Liver (tissue), 8 donors: ENCODE measurements at regions not wholly inside any gene's neighbourhood (a gene's known extent, or its start where the extent isn't known, plus 50 kb on each side); places are given as distances from the start of the nearest gene placed in this dataset.

Source experiments
- DNase-seq: peaks from one replicate; pipeline ENCODE4 v3.0.0-alpha.2; 2017; ENCODE audit warnings: low spot score
- H3K27ac ChIP-seq, 2 donors: one replicate each; pipeline ENCODE4 v1.7.0; 2013; ENCODE audit warnings: inconsistent platforms in 2 of 2, low read length in 2 of 2, control low read depth in 1 of 2, low read depth in 1 of 2, mild to moderate bottlenecking in 1 of 2
- H3K27me3 ChIP-seq, 4 donors: one replicate each; pipeline versions ENCODE4 v1.6.1 to v1.7.0; 2013; ENCODE audit warnings: low read length in 3 of 4, inconsistent platforms in 1 of 4, mild to moderate bottlenecking in 1 of 4, moderate library complexity in 1 of 4; ENCODE audit not compliant: control insufficient read depth in 4 of 4, insufficient read depth in 4 of 4
- H3K36me3 ChIP-seq, 4 donors: one replicate each; pipeline versions ENCODE4 v1.6.1 to v1.7.0; 2013; ENCODE audit warnings: low read length in 3 of 4, mild to moderate bottlenecking in 3 of 4, low read depth in 1 of 4, moderate library complexity in 1 of 4; ENCODE audit not compliant: control insufficient read depth in 4 of 4, insufficient read depth in 3 of 4
- H3K4me1 ChIP-seq, 4 donors: one replicate each; pipeline versions ENCODE4 v1.6.1 to v1.7.0; 2013; ENCODE audit warnings: low read length in 3 of 4, mild to moderate bottlenecking in 3 of 4, moderate library complexity in 1 of 4; ENCODE audit not compliant: control insufficient read depth in 4 of 4, insufficient read depth in 4 of 4
- H3K4me3 ChIP-seq, 3 donors: one replicate each; pipeline versions ENCODE4 v1.6.1 to v1.7.0; 2013; ENCODE audit warnings: low read length in 3 of 3, control low read depth in 1 of 3, low read depth in 1 of 3, mild to moderate bottlenecking in 1 of 3
- H3K9ac ChIP-seq, 2 donors: one replicate each; pipeline ENCODE4 v1.7.0; 2013; ENCODE audit warnings: low read length in 2 of 2, mild to moderate bottlenecking in 2 of 2, moderate library complexity in 2 of 2, control low read depth in 1 of 2, low read depth in 1 of 2
- H3K9me3 ChIP-seq, 4 donors: one replicate each; pipeline versions ENCODE4 v1.6.1 to v1.7.0; 2013; ENCODE audit warnings: low read length in 3 of 4; ENCODE audit not compliant: control insufficient read depth in 4 of 4
- EGR1 ChIP-seq, 2 donors: IDR thresholded peaks; 2 replicates each; pipeline ENCODE4 v1.6.1; 2016 to 2018; ENCODE audit warnings: antibody characterized with exemption in 2 of 2, low read depth in 2 of 2
- FOXA1 ChIP-seq: IDR thresholded peaks from 2 replicates; pipeline ENCODE4 v1.6.1; 2016; ENCODE audit warnings: antibody characterized with exemption
- FOXA2 ChIP-seq: IDR thresholded peaks from 2 replicates; pipeline ENCODE4 v1.6.1; 2016; ENCODE audit warnings: antibody characterized with exemption
- GABPA ChIP-seq, 2 donors: IDR thresholded peaks in 1 of 2; conservative IDR thresholded peaks in 1 of 2; 2 replicates each; pipeline ENCODE4 v1.6.1; 2016; ENCODE audit warnings: antibody characterized with exemption in 2 of 2, mild to moderate bottlenecking in 1 of 2, moderate library complexity in 1 of 2
- HNF4A ChIP-seq, 2 donors: conservative IDR thresholded peaks; 2 replicates each; pipeline ENCODE4 v1.6.1; 2016; ENCODE audit warnings: antibody characterized with exemption in 2 of 2, mild to moderate bottlenecking in 2 of 2
- HNF4G ChIP-seq: IDR thresholded peaks from 2 replicates; pipeline ENCODE4 v1.6.1; 2016; ENCODE audit warnings: antibody characterized with exemption
- JUND ChIP-seq, 2 donors: IDR thresholded peaks; 2 replicates each; pipeline ENCODE4 v1.6.1; 2016; ENCODE audit warnings: antibody characterized with exemption in 2 of 2
- NR2F2 ChIP-seq: IDR thresholded peaks from 2 replicates; pipeline ENCODE4 v1.6.1; 2016; ENCODE audit warnings: antibody characterized with exemption
- RAD21 ChIP-seq, 2 donors: IDR thresholded peaks; 2 replicates each; pipeline ENCODE4 v1.6.1; 2016; ENCODE audit warnings: antibody characterized with exemption in 2 of 2, mild to moderate bottlenecking in 2 of 2
- RXRA ChIP-seq, 2 donors: IDR thresholded peaks; 2 replicates each; pipeline ENCODE4 v1.6.1; 2017 to 2018; ENCODE audit warnings: antibody characterized with exemption in 2 of 2, mild to moderate bottlenecking in 1 of 2
- SP1 ChIP-seq: IDR thresholded peaks from 2 replicates; pipeline ENCODE4 v1.6.1; 2018; ENCODE audit warnings: antibody characterized with exemption, mild to moderate bottlenecking
- TAF1 ChIP-seq: conservative IDR thresholded peaks from 2 replicates; pipeline ENCODE4 v1.6.1; 2016; ENCODE audit warnings: antibody characterized with exemption, mild to moderate bottlenecking
- YY1 ChIP-seq: IDR thresholded peaks from 2 replicates; pipeline ENCODE4 v1.6.1; 2016; ENCODE audit warnings: antibody characterized with exemption, mild to moderate bottlenecking
- WGBS: extraction: QIAGEN DNeasy Blood & Tissue Kit; methylation state at CpG from one replicate; pipeline ENCODE4 v1.1.7; 2013; 5-methylcytosine and 5-hydroxymethylcytosine counted together
- TF ChIP-seq, protein P1 (sequence below): IDR thresholded peaks from 2 replicates; pipeline ENCODE4 v1.6.1; 2016; ENCODE audit warnings: antibody characterized with exemption
- TF ChIP-seq, protein P2 (sequence below): IDR thresholded peaks from 2 replicates; pipeline ENCODE4 v1.6.1; 2016; ENCODE audit warnings: antibody characterized with exemption, mild to moderate bottlenecking
- TF ChIP-seq, protein P3 (sequence below): IDR thresholded peaks from 2 replicates; pipeline ENCODE4 v1.6.1; 2016; ENCODE audit warnings: antibody characterized with exemption
- TF ChIP-seq, protein P4 (sequence below): IDR thresholded peaks from 2 replicates; pipeline ENCODE4 v1.6.1; 2016; ENCODE audit warnings: antibody characterized with exemption
- TF ChIP-seq, protein P5 (sequence below): fragments of 150-350 bp; IDR thresholded peaks from 2 replicates; pipeline ENCODE4 v1.5.1; 2017; ENCODE audit warnings: improper control_type of control experiment, low read depth, low read length; ENCODE audit not compliant: missing input control
- donor health status: healthy.
- donor health status: healthy.
- donor health status: healthy.
- donor health status: healthy.
- donor health status: healthy.

DNA sequence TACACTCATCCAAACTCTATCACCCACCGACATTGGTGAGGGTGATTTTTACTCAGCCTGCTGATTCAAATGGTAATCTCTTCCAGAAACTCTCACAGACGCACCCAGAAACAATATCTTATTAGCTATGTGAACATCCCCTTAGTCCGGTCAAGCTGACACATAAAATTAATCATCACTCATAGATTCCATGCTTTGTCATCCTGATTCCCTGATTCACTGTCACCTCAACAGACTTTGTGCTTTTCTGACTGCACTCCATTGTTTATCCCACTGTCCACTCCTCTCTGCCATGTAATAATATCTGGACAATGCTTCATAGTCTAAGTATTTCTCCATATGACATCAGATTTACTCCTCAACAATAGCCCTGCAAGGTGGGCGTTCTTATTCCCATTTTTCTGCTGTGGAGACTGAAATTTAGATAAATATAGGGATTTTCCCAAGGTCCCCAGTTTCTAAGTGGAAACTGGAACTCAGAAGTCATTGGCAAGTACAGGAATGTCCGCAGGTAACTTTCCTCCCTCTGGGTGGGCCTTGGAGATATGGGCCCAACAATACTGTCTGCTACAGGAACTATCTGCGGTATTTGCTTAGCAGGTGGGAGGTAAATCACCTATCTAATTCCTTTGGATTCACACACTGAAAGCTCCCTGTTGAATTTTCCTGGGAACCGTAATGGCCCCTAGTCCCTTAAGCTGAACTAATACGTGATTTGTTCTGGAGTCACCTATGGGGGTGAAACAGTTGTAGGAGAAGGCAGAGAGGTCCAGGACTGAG is 228.6 kb upstream of the BCOR start:
- 90% methylated on average over 8 of the region's 8 CpGs for WGBS
- no peak for DNase-seq
- H3K9ac ChIP-seq, result no peak overlapping the region
- H3K36me3 ChIP-seq, result no peaks in the 10 kb centered on the region
- H3K9me3 ChIP-seq, result no peaks in the 10 kb centered on the region
- H3K27ac ChIP-seq, result no peak overlapping the region
- no peaks in the 10 kb centered on the region for H3K4me1 ChIP-seq
- H3K27me3 ChIP-seq, result peaks cover 0 to 3% (median 0%) of the 10 kb centered on the region in 4 donors
- no peak for TF ChIP-seq FOXA2
- TF ChIP-seq, protein P1, sequence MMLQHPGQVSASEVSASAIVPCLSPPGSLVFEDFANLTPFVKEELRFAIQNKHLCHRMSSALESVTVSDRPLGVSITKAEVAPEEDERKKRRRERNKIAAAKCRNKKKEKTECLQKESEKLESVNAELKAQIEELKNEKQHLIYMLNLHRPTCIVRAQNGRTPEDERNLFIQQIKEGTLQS, result no peak
- TF ChIP-seq HNF4A (conservative IDR thresholded peaks at IDR 0.05), result no peak
- no peak for TF ChIP-seq JUND (IDR thresholded peaks at IDR 0.05)
- no peak overlapping the region for H3K4me3 ChIP-seq

DNA sequence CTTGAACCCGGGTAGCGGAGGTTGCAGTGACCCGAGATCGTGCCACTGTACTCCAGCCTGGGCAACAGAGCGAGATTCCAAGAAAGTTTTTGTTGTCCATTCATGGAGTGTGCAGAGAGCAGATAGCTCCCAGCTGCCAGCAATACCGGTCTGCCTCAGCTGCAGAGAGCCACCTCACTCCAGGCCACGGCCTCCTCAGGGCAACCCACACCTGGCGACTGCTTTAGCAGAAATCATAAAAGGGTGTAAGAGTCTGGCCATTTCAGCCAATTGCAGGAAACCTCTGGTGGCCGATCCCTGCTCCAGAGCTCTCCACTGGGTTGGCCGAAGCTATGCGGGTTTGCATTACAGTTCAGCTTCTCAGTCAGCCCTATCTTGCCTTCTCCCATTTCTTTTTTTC is 227.4 kb upstream of the BCOR start:
- Histone ChIP-seq H3K9me3 (no peaks in the 10 kb centered on the region), H3K4me3 (no peak overlapping the region), H3K27me3 (peaks cover 0 to 3% (median 0%) of the 10 kb centered on the region in 4 donors), H3K9ac (no peak overlapping the region), H3K36me3 (no peaks in the 10 kb centered on the region), H3K4me1 (no peaks in the 10 kb centered on the region), H3K27ac (no peak overlapping the region)
- WGBS, result 97% methylated on average over 11 of the region's 11 CpGs
- DNase-seq, result no peak
- TF ChIP-seq, protein P1, result no peak
- TF ChIP-seq, protein P2, sequence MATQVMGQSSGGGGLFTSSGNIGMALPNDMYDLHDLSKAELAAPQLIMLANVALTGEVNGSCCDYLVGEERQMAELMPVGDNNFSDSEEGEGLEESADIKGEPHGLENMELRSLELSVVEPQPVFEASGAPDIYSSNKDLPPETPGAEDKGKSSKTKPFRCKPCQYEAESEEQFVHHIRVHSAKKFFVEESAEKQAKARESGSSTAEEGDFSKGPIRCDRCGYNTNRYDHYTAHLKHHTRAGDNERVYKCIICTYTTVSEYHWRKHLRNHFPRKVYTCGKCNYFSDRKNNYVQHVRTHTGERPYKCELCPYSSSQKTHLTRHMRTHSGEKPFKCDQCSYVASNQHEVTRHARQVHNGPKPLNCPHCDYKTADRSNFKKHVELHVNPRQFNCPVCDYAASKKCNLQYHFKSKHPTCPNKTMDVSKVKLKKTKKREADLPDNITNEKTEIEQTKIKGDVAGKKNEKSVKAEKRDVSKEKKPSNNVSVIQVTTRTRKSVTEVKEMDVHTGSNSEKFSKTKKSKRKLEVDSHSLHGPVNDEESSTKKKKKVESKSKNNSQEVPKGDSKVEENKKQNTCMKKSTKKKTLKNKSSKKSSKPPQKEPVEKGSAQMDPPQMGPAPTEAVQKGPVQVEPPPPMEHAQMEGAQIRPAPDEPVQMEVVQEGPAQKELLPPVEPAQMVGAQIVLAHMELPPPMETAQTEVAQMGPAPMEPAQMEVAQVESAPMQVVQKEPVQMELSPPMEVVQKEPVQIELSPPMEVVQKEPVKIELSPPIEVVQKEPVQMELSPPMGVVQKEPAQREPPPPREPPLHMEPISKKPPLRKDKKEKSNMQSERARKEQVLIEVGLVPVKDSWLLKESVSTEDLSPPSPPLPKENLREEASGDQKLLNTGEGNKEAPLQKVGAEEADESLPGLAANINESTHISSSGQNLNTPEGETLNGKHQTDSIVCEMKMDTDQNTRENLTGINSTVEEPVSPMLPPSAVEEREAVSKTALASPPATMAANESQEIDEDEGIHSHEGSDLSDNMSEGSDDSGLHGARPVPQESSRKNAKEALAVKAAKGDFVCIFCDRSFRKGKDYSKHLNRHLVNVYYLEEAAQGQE, result no peak
- TF ChIP-seq NR2F2 (no peak), EGR1 (IDR thresholded peaks at IDR 0.05; ENCODE audit: low read depth in 2 of 2) (no peak), YY1 (no peak), HNF4A (conservative IDR thresholded peaks at IDR 0.05) (no peak), RXRA (IDR thresholded peaks at IDR 0.05) (no peak), FOXA1 (no peak), TAF1 (no peak), GABPA (IDR thresholded peaks at IDR 0.05 in 1 of 2, conservative IDR thresholded peaks at IDR 0.05 in 1 of 2) (no peak), RAD21 (IDR thresholded peaks at IDR 0.05) (no peak), HNF4G (no peak), JUND (IDR thresholded peaks at IDR 0.05) (no peak), SP1 (no peak), FOXA2 (no peak)
- TF ChIP-seq, protein P3, sequence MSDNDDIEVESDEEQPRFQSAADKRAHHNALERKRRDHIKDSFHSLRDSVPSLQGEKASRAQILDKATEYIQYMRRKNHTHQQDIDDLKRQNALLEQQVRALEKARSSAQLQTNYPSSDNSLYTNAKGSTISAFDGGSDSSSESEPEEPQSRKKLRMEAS, result no peak
- TF ChIP-seq, protein P4, sequence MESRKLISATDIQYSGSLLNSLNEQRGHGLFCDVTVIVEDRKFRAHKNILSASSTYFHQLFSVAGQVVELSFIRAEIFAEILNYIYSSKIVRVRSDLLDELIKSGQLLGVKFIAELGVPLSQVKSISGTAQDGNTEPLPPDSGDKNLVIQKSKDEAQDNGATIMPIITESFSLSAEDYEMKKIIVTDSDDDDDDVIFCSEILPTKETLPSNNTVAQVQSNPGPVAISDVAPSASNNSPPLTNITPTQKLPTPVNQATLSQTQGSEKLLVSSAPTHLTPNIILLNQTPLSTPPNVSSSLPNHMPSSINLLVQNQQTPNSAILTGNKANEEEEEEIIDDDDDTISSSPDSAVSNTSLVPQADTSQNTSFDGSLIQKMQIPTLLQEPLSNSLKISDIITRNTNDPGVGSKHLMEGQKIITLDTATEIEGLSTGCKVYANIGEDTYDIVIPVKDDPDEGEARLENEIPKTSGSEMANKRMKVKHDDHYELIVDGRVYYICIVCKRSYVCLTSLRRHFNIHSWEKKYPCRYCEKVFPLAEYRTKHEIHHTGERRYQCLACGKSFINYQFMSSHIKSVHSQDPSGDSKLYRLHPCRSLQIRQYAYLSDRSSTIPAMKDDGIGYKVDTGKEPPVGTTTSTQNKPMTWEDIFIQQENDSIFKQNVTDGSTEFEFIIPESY, result no peak
- TF ChIP-seq, protein P5, sequence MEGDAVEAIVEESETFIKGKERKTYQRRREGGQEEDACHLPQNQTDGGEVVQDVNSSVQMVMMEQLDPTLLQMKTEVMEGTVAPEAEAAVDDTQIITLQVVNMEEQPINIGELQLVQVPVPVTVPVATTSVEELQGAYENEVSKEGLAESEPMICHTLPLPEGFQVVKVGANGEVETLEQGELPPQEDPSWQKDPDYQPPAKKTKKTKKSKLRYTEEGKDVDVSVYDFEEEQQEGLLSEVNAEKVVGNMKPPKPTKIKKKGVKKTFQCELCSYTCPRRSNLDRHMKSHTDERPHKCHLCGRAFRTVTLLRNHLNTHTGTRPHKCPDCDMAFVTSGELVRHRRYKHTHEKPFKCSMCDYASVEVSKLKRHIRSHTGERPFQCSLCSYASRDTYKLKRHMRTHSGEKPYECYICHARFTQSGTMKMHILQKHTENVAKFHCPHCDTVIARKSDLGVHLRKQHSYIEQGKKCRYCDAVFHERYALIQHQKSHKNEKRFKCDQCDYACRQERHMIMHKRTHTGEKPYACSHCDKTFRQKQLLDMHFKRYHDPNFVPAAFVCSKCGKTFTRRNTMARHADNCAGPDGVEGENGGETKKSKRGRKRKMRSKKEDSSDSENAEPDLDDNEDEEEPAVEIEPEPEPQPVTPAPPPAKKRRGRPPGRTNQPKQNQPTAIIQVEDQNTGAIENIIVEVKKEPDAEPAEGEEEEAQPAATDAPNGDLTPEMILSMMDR, result no peak
